NCI-H446 (cell line): ENCODE measurements at regions not wholly inside any gene's neighbourhood (a gene's known extent, or its start where the extent isn't known, plus 50 kb on each side); places are given as distances from the start of the nearest gene placed in this dataset.
A peak's percentile ranks its signal among the peaks of the same experiment; 100 is the strongest.
"Not testable (repeated sequence)": the region's sequence is repeated elsewhere in the genome, so short reads cannot be mapped to it uniquely, and the experiment has no call there.

Source experiments
- DNase-seq, 2 experiments: peaks; one replicate each; lab custom pipeline; 2025; lab: John Stamatoyannopoulos, UW

DNA sequence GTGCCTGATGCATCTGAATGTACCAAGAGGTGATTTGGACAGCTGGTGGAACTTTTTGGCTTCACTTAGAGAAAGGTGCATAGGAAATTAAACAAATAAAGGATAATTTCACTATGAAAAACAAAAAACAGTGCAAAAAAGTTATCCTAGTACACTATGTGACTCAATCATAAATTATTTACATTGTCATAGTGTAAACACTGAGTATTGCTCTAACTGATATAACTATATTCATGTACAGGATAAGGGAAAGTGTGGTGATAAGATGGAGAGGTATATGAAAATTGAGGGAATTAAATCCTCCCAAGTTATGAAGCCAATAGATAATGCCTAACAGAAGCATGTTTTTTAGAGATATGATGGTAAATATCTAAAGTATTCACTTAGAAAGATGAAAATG is 50.2 kb upstream of the CPNE4 start:
- DNase-seq, result no peak

DNA sequence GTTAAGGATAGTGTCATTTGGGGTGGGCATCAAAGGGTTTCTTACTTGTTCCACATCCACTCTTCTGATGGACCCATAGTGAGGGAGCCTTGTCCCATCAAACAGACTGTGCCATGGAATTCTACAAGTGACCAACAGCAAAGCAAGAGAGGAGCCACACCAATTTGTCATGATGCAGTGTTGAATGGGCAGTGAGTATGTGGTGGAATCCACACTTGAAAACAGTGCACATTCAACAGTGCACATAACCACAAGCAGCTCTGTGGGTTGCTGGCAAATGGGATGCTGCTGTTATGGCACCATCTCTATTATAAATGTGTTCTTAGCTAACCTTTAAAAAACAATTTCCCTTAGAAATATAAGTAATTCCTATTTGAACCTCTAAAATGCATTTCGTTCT is 52.5 kb upstream of the CPNE4 start:
- no peak for DNase-seq

DNA sequence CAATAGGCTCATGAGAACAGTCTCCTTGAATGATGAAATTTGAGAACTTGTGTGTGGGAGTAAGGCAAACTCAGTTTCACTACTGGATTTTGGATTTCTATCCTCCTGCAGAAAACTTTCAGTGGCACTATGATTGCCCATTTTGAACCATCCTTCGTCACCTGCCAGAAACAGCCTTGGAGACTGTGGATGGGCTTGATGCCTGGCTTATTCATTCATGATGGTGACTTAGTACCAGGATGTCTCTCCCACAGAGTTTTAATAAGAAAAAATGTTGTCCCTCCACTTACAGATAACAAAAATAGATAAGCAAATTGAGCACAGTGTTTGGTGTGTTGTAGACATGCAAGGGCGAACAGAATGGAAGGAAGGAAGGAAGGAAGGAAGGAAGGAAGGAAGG is 53.5 kb upstream of the CPNE4 start:
- no peak for DNase-seq

DNA sequence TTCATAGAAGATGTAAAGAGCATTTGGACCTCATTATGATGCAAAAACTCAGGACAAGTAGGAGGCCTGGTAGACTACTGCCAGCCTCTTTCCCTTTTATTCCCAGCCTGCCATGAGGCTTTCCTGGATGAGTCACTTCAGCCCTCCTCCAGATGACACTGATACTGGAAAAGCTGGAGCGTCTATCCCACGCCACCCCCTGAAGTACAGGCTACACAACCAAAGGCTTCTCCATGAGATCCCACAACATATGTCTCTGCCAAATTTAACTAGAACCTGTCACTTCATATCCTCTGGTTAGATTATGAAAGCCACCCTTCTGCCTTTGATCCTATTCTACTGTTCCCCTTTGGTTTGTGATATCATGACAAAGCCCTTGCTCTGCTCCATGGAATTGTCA is 56.1 kb upstream of the CPNE4 start:
- no peak for DNase-seq

DNA sequence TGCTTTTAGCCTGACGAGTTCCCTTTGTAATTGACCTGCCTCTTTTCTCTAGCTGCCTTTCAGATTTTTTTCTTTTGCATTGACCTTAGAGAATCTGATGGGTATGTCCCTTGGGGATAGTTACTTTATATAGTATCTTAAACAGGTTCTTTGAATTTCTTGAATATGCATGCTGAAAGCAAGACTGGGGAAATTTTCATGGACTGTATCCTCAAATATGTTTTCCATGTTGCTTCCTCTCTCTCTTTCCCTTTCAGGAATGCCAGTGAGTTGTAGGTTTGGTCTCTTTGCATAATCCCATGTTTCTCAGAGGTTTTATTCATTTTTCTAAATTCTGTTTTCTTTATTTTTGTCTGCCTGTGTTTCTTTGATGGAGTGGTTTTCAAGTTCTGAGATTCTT is 81.8 kb upstream of the CPNE4 start:
- DNase-seq, result no peak

DNA sequence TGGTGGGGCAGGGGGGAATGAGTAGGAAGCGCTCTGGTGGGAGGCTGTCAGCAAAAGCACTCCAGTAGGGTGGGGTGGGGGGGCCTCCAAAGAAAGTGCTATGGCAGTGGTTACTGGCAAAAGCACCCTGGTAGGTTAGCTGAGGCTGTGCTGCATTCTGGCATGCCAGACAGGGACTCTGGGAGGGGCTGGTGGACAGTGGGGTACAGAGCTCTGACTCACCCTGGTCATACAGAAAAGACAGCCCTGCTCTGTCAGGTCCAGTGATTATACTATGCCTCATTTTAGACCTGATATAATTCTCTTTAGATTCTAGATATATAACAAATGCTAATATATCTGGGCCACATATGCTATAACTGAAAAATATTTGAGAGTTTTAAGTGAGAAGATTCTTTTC is 82.8 kb upstream of the CPNE4 start:
- DNase-seq, result no peak

DNA sequence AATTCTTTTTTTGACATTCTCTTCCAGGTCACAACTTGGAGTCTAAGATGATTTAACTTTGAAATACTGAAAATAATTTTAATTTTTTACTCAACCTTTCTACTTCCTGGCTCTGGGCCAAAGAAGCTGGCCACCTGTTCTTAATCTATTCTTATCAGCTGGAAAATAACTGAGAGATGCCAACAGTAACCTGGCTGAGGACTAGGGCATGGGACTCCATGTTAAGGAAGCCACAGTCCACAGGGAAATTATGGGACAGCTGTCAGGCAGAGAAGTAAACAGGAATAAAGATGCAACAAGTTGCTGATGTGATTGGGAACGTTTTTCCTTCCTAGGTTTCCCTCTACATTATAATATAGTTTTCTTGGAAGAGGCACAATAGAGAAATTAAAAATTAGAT is 84.7 kb upstream of the CPNE4 start:
- DNase-seq, result no peak

DNA sequence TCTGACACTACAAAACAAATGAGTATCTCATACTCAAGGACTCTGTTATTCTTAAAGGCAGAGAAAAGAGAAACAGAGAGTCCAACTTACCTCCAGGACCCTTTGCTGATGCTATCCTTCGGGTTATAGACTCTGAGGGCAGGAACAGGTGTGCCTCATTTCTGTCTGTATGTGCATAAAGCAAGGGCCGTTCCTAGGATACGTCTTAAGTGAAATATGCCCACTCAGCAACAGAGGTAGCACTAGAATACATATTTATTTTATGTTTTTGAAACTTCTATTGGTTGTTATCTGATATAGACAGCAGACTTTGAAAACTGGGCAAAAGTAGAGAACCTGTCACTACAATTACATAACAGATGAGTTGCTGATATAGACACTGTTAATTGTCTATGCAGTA is 89.3 kb upstream of the CPNE4 start:
- no peak for DNase-seq

DNA sequence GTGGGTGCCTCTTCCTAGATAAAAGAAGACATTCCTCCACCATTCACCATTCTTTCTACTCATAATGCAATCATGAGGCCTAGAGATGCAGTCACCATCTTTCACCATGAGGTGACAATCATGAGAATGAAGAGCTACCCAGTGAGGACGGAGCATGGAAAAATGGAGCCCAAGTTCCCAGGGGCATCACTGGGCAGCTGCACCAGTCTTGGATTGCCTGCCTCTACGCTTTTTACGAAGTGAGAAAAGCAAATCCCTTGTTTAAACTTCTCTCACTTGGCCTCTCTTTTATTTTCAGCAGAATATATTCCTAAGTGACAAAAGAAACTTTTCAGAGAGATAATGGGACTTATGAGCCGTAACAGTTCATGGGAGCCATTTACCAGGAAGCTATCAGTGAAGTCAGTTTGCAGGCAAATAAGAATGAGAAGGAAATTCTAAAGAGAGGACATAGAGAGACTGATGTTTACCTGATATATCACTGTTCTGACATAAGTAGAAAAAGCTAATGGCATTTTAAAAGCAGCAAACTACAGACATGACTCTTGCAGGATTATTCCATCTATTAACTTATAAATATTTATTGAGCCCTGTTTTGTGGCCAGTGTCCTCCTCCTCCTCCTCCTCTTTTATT is 90.0 kb upstream of the CPNE4 start:
- DNase-seq, result no peak

DNA sequence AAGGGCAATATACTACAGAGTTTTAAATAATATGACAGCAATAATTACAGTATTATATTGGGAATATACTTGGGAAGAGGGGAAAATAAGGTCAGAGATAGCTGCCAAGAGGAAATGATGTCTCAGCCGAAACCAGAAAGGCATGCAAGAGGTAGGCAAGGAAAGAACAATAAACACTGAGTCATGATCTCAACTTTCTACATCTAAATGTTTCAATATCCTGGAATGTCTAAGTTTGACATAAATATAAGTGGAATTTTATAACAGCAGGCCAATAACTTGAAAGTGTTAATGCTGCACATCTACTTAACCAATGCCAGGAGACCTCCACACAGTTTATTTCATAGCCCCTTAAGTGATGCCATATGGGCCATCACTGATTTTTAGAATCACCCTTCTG is 99.8 kb upstream of the CPNE4 start:
- DNase-seq, result no peak

DNA sequence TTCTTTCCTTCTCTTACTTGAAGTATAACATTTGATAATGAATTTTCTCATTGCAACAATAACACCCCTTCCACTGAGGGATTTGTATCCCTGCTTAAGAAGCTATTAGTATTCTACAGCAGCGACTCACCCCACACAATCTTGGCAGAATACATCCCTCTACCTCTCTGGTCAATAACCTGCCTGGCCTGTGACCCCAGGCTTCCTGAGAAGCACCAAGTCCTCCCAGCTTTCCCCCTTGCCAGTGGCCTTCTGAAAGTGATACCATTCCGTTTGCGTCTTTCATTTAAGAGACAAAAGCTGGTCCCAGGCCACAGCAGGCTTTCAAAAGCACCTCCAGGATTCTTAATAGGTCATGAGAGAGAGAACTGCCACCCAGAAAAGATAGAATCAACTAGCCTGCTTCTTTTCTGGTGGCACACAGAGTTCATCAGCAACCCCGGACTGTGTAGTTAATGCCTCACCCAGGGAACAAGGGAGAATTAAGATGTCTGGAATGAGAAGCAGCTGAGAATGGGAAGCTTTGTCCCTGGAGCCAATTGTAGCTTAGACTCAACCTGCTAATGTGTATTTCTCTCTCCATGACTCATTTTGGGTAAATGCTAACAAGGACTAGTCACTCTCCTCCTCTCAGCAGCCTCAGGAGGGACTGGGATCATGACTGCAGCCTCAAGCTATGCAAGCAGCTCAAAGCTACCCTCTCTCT is 101.0 kb upstream of the CPNE4 start:
- no peak for DNase-seq

DNA sequence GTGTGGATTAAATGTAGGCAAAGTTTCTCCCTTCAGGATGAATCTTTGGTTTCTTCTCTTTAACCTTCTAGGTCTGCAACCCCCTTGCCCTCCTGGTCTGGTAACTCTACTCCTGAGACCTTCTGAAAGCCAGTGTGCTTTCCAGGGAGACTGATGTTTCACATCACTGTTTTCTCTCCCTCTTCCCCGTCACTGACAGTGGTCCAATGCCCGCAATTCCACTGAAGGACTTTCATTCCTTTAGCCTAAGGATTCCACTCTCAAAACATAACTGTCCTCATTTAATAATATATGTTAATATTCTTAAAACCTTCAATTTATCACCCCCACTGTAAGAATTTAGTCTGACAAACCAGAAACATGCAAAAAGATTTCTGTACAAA is 101.5 kb upstream of the CPNE4 start:
- no peak for DNase-seq

DNA sequence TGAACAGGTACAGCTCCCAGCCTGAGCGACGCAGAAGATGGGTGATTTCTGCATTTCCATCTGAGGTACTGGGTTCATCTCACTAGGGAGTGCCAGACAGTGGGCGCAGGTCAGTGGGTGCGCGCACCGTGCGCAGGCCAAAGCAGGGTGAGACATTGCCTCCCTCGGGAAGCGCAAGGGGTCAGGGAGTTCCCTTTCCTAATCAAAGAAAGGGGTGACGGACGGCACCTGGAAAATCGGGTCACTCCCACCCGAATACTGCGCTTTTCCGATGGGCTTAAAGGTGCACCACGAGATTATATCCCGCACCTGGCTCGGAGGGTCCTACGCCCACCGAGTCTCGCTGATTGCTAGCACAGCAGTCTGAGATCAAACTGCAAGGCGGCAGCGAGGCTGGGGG is 102.1 kb upstream of the CPNE4 start:
- not testable (repeated sequence) for DNase-seq

DNA sequence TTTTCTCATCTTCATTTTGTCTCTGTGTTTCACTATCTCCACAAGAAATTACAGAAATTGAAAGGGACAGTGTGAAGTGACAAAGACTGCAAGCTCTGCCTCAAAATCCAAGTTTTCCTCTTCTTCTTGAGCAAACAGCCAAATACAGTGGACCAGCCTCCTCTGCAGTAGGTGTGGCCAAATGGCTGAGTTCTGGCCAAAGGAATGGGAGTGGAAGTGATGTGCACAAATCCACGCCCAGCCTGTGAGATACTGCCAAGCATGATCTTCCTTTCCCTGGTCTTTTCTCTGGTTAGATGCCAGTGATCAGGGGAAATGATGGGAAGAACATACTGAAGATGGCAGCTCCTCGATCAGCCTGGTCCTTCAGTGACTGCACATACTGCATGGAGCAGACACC is 111.0 kb upstream of the CPNE4 start:
- peak in 1 of 2 experiments; percentile 16 for DNase-seq

DNA sequence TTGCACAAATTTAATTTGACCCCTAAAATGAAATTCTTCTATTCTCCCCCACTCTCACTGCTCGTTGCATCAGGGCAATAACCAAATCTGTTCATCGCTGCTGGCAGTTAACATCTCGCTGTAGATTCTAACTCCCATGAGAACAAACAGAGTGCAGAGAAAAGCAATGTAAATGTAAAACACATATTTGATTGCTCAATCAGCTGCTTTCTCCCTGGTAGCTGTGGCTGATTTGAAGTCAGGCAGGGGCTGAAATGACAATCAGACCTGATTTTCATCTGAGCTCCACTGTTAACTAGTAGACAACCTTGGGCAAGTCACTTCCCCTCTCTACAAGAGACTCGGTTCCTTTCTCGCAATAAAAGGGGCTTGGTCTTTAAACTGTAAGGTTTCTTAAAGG is 119.8 kb upstream of the CPNE4 start:
- DNase-seq, result no peak

DNA sequence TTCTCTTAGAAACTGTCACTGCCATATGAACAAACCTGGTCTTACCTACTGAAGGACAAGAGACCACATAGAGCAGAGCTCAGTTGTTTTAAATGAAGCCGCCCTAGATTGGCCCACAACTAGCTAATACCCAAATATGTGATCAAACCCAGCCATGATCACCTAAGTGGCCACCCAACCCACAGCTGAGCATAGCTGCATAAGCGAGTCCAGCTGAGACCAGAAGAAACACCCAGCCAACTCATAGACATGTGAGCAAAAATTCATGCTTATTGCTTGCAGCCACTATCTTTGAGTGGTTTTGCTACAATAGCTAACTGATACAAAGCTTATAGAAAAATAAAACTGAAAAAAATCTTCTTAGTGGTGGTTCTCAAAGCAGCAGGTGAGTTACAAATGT is 124.3 kb upstream of the CPNE4 start:
- no peak for DNase-seq

DNA sequence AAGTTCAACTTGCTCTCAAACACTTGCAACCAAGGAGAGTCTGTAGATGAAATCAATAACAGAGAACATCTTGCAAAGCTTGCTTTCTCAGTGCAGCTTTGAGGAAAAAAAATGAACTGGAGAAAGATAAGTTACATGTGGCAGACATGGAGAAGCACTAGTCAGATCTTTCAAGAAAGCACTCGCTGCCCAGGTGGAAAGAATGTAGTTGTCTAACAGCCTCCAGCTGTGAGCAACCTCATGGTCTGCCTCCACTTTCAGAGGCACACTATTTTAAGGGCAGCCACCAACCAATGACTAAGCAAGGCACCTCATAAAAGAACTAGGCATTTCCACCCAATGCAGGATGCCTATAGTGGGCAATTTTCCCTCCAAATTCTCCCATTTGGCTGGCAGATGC is 125.4 kb upstream of the CPNE4 start:
- no peak for DNase-seq

DNA sequence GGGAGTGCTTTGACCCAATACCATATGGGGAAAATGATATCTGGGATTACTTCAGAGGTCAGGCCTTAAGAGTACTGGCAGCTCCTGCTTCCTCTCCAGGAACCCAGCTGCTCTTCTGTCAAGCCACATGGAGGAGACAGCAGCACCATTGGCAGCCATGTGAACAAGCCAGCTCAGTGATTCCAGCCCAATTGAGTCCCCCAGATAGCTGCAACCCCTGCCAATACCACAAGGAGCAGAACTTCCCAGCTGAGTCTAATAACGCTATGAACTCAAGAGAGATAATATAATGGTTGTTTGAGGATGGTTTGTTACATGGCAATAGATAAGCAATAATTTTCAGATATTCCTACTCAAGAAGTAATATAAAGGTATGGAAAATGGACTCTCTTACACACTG is 126.8 kb upstream of the CPNE4 start:
- peak in 1 of 2 experiments; percentile 33 for DNase-seq

DNA sequence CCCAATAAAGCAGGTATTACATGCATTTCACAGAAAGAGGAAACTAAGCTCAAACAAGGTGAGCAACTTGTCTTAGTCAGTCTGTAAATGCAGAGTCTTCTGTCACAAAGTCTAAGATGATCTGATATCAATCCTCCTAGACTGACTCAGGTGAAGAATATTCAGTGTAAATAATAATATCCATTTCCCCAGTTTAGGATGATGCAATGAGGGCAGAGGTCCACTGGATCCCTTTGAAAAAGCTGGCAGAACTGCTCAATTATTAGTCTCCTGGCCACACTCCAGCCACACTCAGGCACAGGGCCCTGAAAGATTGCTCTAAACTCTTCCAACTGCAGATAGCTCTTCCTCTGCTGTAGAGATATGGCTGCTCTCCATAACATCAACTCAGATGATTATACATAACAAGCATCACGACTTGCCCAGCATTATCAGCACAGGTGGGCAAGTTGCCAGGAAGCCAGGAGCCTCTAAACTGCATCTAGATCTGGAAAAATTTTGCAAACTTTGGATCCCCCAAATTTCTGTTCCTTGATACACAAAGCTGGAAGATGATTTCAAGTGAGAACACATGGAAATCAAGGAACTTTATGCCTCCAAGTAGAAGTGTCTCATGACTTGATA is 129.8 kb upstream of the CPNE4 start:
- no peak for DNase-seq

DNA sequence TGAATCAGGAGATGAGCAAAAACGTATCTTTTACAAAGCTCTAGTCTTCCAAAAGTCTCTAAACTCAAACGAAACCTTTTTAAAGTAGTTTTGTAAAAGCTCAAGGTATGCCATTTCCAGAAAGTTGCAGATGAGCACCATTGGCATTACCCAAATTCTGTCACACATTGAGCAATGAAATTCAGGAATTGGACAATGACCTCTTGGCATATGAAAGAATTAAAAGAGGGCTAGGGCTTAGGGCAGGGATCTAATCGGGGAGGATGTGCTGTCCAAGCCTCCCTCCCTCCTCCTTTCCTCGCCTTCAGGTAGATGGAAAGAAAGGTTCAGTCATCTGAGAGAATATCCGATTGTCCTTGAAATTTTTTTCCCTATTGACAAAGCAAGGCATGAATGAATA is 133.1 kb upstream of the CPNE4 start:
- no peak for DNase-seq

DNA sequence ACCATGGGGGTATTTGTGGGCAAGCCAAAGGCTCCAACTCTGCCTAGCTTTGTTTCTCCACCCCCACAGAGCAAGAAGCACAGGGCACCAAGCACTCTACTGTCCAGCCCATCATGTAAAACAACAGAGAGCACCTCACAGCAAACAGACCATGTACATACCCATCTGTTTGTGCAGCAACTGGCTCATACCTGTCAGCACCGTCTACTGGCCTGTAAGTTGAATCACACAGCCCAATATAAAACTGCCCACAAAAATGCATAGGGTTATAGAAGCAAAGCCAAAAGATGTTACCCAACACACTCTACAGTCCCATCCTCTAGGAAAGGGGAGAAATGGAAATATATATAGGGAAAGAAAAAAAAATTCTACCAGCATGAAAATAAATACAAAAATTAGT is 139.7 kb upstream of the CPNE4 start:
- no peak for DNase-seq

DNA sequence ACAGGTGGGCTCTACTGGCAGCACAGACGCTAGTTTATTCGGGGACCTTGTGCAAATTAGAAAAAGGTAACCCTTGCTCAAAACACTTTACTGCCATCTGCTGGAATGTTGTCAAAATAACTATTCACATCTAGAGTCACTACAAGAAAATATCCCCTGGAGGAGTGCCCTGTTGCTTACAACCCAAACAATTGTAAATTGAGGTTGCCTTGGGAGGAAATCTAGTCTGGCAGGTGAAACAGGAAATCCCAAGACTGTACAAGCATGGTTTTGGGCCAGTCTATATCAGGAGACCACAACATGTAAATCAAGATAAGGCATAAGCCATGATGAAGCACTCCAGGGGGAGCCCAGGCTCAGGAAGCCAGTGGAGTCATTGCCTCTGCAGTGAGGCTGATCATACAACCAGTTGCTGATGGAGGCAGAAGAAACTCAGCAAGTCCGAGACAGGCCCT is 136.8 kb upstream of the ACP3 start:
- peak; percentile 22 to 69 for DNase-seq

DNA sequence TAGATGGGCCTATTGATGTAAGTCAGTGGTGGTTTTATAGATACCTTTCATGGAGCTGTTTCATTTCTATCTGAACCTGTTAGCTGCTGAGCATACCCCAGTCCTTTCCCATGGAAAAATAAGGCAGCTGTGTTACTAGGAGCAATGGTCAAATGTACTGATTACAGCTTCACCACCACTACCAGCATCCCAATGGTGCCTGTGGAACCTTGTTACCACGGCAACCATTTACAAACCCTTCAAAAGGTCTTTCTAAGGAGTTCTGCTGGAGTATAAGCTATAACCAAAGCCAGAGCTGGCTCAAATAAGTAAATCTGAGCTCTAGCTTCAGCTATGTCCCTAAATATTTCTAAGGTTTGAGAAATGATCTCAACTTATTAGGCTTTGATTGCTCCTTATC is 133.4 kb upstream of the ACP3 start:
- no peak for DNase-seq

DNA sequence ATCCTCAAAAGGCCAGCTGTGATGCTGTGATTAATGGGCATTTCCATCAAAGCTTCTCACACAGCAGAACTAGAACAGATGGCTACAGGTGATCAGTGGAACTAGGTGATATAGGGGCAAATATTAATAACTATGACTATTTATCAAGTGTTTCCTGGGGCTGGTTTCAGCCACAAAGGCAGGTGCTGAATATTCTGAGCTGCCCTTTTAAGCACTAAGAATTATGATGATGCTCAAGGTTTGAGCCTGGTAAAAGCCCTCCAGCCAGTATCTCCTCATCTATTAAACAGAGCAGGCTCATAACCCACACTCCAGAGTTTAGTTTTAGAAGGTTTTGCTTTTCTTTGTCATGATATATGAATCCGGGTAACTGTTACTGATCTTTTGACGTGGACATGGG is 129.5 kb upstream of the ACP3 start:
- no peak for DNase-seq
